ENCODE measurements at regions not wholly inside any gene's neighbourhood (a gene's known extent, or its start where the extent isn't known, plus 50 kb on each side); places are given as distances from the start of the nearest gene placed in this dataset.
"Not testable (repeated sequence)": the region's sequence is repeated elsewhere in the genome, so short reads cannot be mapped to it uniquely, and the experiment has no call there.

DNA sequence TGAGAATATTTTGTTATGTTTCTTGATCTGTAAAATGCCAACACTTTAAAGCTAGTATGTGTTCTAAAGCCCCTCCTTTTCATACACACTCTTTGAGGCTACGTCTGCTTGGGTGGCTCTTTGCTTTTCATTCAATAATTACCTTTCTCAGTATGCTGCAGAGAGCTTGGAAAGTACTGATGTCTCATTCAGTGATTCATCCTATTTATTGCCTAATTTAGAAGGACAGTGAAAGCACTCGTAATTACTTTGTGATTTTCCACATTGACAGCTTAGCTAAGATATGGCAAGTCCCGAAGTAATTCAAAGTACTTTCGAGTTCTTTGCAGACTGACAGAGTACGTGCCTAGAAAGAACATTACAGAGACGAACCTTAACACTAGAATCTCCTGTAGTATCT, 57.2 kb downstream of the BMP15 start:
- no peak for DNase-seq (ENCODE audit: low spot score)

DNA sequence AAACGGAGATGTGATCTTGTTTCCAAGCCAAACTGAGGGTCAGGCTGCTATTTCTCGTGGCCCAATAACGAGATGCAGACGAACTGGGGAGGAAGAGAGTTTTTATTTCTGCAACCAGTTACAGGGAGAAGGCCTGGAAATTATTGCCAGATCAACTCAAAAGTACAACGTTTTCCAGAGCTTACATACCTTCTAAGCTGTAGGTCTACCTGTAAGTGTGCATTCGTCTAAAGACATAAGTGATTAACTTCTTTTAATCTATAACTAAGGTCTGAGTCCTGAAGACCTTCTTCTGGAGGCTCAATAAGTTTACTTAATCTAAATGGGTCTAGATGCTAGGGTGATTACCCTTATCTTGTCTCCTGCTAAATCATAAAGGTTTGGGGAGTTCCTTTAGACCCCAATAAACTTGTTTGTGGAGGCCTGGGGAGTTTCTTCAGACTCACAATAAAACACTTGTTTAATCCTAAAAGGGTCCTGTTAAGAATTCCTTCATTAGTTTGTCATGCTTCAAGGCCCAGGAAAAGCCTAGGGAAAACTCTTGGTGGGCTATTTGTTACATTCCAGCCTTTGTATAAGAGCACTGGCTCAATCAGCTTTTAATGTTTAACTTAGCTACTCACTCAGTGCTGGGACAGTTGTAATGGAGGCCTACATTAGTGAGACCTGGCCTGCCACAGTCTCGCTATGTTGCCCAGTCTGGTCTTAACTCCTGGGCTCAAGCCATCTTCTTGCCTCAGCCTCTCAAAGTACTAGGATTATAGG, 58.5 kb downstream of the BMP15 start:
- not testable (repeated sequence) for DNase-seq (ENCODE audit: low spot score)

DNA sequence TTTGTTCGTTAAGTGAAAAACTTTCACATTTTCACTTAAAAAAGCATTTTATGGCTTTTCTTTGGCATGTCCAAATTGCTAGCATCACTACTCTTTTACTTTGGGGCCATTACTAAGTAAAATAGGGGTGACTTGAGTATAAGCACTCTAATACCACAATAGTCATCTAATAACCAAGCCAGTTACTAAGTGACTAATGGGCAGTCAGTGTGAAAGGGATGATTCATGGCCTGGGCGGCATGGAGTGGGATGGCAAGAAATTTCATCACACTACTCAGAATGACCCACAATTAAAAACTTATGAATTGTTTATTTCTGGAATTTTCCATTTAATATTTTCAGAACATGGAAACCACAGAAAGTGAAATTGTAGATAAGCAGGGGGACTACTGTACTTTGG, 60.9 kb downstream of the BMP15 start:
- DNase-seq (ENCODE audit: low spot score) = no peak

DNA sequence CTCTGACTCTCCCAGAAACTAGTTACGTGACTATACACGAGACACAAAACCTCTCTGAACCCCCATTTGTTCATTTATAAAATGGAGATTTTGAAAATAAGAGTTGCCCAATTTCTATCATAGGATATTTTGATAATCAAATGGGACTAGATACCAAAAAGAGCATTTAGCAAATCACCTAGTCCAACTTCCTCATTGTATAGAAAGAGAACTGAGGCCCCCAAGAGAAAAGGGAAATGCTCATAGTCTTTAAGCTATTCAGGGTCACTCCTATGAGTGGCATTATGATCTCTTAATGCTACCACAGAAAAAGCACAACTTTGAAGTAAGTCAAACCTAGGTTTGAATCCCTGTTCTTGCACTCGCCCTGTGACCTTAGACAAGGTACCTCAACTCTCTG, 62.7 kb downstream of the BMP15 start:
- no peak for DNase-seq (ENCODE audit: low spot score)

- DNase-seq (ENCODE audit: low spot score) = no peak
Observed at GRCh38 chrX:50978920-50979682, 68.6 kb downstream of the BMP15 start.

GRCh38 chrX:50980251-50980650, 69.7 kb downstream of the BMP15 start:
- no peak for DNase-seq (ENCODE audit: low spot score)

DNA sequence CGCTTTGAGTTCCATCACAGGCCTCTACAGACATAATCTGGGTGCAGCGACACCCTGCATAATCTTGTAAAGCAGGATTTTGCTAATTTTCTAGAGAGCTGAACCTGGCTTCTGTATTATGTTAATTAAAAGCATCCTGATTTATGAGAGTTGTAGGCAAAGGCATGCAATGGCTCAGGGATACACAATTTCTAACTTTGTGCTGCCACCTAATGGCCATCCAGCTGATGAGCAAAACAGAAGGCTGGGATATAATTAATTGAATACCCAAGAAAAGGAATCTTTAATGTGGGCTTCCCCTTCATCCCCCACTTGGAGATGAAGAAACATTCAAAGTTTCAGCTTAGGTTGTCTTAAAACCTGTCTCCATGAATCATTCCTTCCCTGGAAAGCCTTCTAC, 78.1 kb downstream of the BMP15 start:
- DNase-seq (ENCODE audit: low spot score) = peak; percentile 9

GRCh38 chrX:50996930-50997329, 86.4 kb downstream of the BMP15 start:
- DNase-seq (ENCODE audit: low spot score) = no peak

DNA sequence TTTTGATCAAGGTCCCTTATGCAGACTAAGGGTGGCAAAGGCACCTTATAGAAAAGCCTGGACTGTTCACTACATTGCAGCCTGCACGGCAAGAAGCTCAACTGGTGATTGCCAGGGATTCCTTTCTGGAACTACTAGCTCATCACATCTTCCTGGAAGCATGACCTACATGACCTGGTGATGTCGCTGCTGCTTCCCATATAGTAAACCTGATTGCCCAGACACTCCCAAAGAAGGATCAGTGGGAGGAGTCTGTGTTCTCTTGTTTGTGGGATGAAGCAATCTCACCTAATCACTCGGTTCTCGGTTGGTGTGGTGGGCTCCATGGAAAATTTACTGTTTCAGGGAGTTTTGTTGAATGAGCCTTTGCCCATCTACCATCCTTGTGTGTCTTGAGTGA, 89.8 kb downstream of the BMP15 start:
- DNase-seq (ENCODE audit: low spot score) = not testable (repeated sequence)

DNA sequence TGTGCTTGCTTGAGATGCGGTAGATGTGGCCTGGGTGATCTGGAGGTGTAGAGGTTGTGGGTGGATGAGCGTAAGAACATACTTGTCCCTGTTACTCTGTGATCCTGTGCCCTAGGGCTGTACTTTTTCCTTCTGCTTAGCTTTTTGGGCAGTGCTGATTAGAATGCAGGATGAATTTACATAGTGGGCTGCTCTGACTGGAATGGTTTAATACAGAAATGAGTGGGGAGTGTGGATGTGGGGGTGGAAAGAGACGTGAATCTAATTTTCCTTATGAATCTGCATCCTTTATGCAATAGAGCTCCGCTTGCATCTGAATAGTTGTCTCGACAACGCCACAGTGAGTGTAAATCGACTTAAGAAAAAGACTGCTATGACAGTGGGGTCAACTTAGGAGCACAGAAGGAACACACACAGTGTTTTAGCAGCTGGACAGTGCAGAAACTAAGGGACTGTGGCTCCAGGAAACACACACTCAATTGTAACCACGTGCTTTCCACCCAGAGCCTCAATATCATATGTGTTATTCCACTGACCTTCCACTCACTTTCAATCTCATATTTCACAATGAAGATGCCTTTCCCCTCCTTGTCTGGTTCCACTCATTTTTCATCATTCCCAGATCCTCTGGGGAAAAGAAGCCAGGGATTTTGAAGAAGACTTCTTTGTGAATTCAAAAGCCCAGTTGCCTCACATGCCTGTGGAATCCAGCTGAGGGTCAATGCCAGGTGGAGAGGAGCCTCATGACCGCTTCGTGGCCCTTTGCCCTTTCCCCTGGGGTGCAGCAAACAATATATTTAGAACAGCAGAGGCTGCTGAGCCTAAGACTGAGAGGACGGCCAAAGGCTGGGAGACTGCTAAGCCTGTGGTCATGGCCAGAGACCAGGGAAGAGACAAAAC, 91.4 kb downstream of the BMP15 start:
- DNase-seq (ENCODE audit: low spot score) = not testable (repeated sequence)

- DNase-seq (ENCODE audit: low spot score) = no peak
Observed at GRCh38 chrX:51006064-51006463, 95.5 kb downstream of the BMP15 start.

GRCh38 chrX:51024106-51024696, 113.7 kb downstream of the BMP15 start:
- no peak for DNase-seq (ENCODE audit: low spot score)

- no peak for DNase-seq (ENCODE audit: low spot score)
Observed at GRCh38 chrX:51026862-51027261, 116.3 kb downstream of the BMP15 start.

- no peak for DNase-seq (ENCODE audit: low spot score)
Observed at GRCh38 chrX:51035746-51036145, 125.2 kb downstream of the BMP15 start.

DNA sequence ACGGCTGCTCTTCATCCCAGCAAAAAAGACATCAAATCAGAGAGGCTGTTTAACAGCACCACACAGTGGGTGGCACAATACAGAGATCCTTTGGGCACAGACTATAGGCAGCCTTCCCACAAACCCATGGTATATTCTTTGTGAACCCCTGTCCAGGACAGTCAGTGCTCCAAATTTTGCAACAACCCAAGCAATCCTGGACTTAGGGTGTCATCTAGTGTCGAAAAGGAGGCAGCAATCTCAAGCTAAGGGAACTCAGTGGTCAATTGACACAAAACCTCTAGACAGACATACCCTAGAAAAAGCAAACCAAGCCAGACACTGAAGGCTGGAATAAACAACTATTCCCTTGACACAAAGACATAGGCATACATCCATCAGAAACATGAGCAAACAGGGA, 137.4 kb downstream of the BMP15 start:
- no peak for DNase-seq (ENCODE audit: low spot score)

- no peak for DNase-seq (ENCODE audit: low spot score)
Observed at GRCh38 chrX:51053741-51054140, 143.2 kb downstream of the BMP15 start.

DNA sequence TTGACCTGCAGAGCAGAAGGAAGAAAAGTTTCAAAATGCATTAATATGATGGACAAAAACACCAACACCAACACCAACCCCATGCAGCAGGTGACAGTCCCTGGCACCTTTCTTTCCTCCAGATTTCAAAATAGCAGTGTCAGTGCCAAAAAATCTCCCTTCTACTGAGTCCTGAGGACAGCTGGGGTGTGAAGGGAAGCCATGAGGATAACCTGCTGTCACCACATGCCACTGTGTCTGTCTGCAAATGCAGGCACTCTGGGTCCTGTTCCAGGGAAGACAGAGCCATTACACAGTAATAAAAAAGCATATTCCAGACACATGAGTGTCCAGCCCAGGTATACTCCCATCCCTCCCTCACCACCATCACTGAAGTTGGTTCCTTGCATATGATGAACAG, 187.5 kb downstream of the BMP15 start:
- DNase-seq (ENCODE audit: low spot score) = no peak

GRCh38 chrX:51119058-51119926, 208.8 kb downstream of the BMP15 start:
- not testable (repeated sequence) for DNase-seq (ENCODE audit: low spot score)

DNA sequence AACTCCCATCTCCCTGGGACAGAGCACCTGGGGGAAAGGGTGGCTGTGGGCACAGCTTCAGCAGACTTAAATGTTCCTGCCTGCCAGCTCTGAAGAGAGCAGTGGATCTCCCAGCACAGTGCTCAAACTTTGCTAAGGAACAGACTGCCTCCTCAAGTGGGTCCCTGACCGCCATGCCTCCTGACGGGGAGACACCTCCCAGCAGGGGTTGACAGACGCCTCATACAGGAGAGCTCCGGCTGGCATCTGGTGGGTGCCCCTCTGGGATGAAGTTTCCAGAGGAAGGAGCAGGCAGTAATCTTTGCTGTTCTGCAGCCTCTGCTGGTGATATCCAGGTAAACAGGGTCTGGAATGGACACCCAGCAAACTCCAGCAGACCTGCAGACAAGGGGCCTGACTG, 206.9 kb upstream of the NUDT10 start:
- DNase-seq (ENCODE audit: low spot score) = not testable (repeated sequence)

DNA sequence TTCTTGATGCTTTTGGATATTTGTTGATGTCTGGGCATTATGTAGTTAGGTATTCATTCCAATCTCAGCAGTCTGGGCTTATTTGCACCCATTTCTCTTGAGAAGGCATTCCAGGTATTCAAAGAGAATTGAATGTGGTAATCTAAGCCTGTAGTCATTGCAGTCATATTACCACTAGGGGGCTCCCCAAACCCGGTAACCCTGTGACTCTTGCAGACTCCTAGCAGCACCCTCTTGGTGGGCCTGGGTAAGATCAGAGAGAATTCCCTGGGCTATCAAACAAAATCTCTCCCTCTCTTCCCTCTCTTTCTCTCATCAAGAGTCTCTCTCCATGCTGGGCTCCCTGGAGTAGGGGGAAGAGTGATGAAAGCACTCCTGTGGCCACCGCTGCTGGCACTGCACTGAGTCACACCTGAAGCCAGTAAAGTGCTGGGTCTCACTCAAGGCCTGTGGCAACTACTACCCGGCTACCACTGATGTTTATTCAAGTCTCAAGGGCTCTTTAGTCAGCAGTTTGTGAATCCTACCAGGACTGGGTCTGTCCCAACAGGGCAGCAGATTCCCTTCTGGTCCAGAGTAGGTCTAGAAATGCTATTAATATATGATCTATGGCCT, 187.7 kb upstream of the NUDT10 start:
- peak; percentile 34 for DNase-seq (ENCODE audit: low spot score)

- no peak for DNase-seq (ENCODE audit: low spot score)
Observed at GRCh38 chrX:51148848-51149247, 183.8 kb upstream of the NUDT10 start.
